HepG2 (cell line): ENCODE measurements at regions not wholly inside any gene's neighbourhood (a gene's known extent, or its start where the extent isn't known, plus 50 kb on each side); places are given as distances from the start of the nearest gene placed in this dataset.
"Not testable (repeated sequence)": the region's sequence is repeated elsewhere in the genome, so short reads cannot be mapped to it uniquely, and the experiment has no call there.

Experiments
- ATAC-seq: fragments of 200-7000 bp; cut with Tn5 transposase; 3 replicates; pipeline ENCODE4 v1.9.1; 2020; ENCODE audit warnings: mild to moderate bottlenecking, moderate library complexity
- BruUV-seq: library from RNA; stranded (reverse); fragments of 400-500 nt; replicated peaks from 2 replicates; lab custom pipeline; 2021; lab: Mats Ljungman, UMichigan
- CTCF ChIA-PET: fragments of 300-600 bp; formaldehyde crosslinking; extraction: SDS; loops from one replicate; lab custom pipeline; 2021; ENCODE audit warnings: low total read pairs, inconsistent platforms, low intra/inter-chr PET ratio; lab: Yijun Ruan, JAX
- POLR2A ChIA-PET: fragments of 350-600 bp; sonication (Branson Sonifier 250); formaldehyde crosslinking; loops from one replicate; lab custom pipeline; 2020; ENCODE audit warnings: antibody characterized with exemption, inconsistent platforms; lab: Yijun Ruan, JAX
- DNase-seq: peaks from one replicate; pipeline ENCODE4 v3.0.0-alpha.2; 2015; ENCODE audit warnings: low spot score
- FAIRE-seq: peaks from 3 replicates; lab custom pipeline; 2011; peaks lifted over from hg19 to GRCh38; lab: Jason Lieb, UNC
- H2AFZ ChIP-seq: one replicate; pipeline ENCODE4 v1.6.1; 2011; ENCODE audit warnings: low read length, inconsistent platforms
- H3K27ac ChIP-seq: fragments of 300-600 bp; 3 replicates; pipeline ENCODE4 v1.8.0; 2011; ENCODE audit warnings: mixed run types, mild to moderate bottlenecking, mixed read lengths, low read length, inconsistent platforms; ENCODE audit not compliant: insufficient read depth; ENCODE audit errors: extremely low read length
- H3K27me3 ChIP-seq, 2 experiments: fragments of 200-600 bp in 1 of 2; 2 replicates in 1 of 2; 3 replicates in 1 of 2; pipeline versions ENCODE4 v1.6.0 to v1.8.0; 2011; ENCODE audit warnings: low read length in 2 of 2, mild to moderate bottlenecking in 2 of 2, moderate library complexity in 2 of 2, inconsistent platforms in 1 of 2; ENCODE audit not compliant: insufficient read depth in 2 of 2, control insufficient read depth in 1 of 2
- H3K36me3 ChIP-seq, 2 experiments: fragments of 200-600 bp in 1 of 2; replicated peaks in 1 of 2; 2 replicates in 1 of 2; 3 replicates in 1 of 2; pipeline versions ENCODE4 v1.5.1 to v1.8.0; 2011; ENCODE audit warnings: low read length in 2 of 2, inconsistent platforms in 1 of 2; ENCODE audit not compliant: insufficient read depth in 2 of 2, control insufficient read depth in 1 of 2
- H3K4me1 ChIP-seq: 2 replicates; pipeline ENCODE4 v1.5.1; 2012; ENCODE audit warnings: low read length, inconsistent platforms; ENCODE audit not compliant: insufficient read depth
- H3K4me2 ChIP-seq: 2 replicates; pipeline ENCODE4 v1.6.0; 2011; ENCODE audit warnings: low read depth, low read length, inconsistent platforms
- H3K4me3 ChIP-seq, 3 experiments: fragments of 200-600 bp in 1 of 3; sonication (generic), shearing (Covaris generic) in 1 of 3; replicated peaks in 1 of 3; 2 replicates each; pipeline ENCODE4 v1.5.1; 2011 to 2016; ENCODE audit warnings: low read length in 3 of 3, inconsistent platforms in 2 of 3, low read depth in 2 of 3, mild to moderate bottlenecking in 2 of 3, control low read depth in 1 of 3, mixed read lengths in 1 of 3; ENCODE audit not compliant: insufficient read depth in 1 of 3
- H3K79me2 ChIP-seq: one replicate; pipeline ENCODE4 v1.6.1; 2011; ENCODE audit warnings: low read length, inconsistent platforms; ENCODE audit not compliant: insufficient read depth
- H3K9ac ChIP-seq: 2 replicates; pipeline ENCODE4 v1.6.0; 2011; ENCODE audit warnings: mild to moderate bottlenecking, low read depth, low read length, inconsistent platforms; ENCODE audit not compliant: insufficient read depth
- H3K9me3 ChIP-seq: 2 replicates; pipeline ENCODE4 v1.5.1; 2012; ENCODE audit warnings: mild to moderate bottlenecking, low read length
- H4K20me1 ChIP-seq: 2 replicates; pipeline ENCODE4 v1.6.0; 2011; ENCODE audit warnings: inconsistent platforms, mild to moderate bottlenecking, low read length, moderate library complexity; ENCODE audit not compliant: insufficient read depth
- CEBPG ChIP-seq: IDR thresholded peaks from 2 replicates; pipeline ENCODE4 v1.6.1; 2016
- EP300 ChIP-seq, 3 experiments: sonication (generic) in 1 of 3; formaldehyde crosslinking in 1 of 3; IDR thresholded peaks; 2 replicates each; pipeline versions ENCODE4 v1.5.1 to v1.6.1; 2011 to 2020; ENCODE audit warnings: low read depth in 2 of 3, low read length in 2 of 3, borderline replicate concordance in 1 of 3, improper control_type of control experiment in 1 of 3, mild to moderate bottlenecking in 1 of 3, missing genetic modification reagents in 1 of 3, moderate library complexity in 1 of 3
- FOSL2 ChIP-seq: sonication (generic); formaldehyde crosslinking; IDR thresholded peaks from 2 replicates; pipeline ENCODE4 v1.4.0; 2020; ENCODE audit warnings: missing genetic modification reagents
- HDAC2 ChIP-seq: sonication (generic); formaldehyde crosslinking; IDR thresholded peaks from 2 replicates; pipeline ENCODE4 v1.4.0; 2020; ENCODE audit warnings: missing genetic modification reagents
- HMGA1 ChIP-seq: sonication (generic); formaldehyde crosslinking; conservative IDR thresholded peaks from 2 replicates; pipeline ENCODE4 v1.4.0; 2020; ENCODE audit warnings: missing genetic modification reagents
- IKZF5 ChIP-seq: IDR thresholded peaks from 2 replicates; pipeline ENCODE4 v1.6.1; 2018; ENCODE audit warnings: missing genetic modification reagents, mild to moderate bottlenecking, missing compliant biosample characterization
- IRF9 ChIP-seq: sonication (generic); formaldehyde crosslinking; IDR thresholded peaks from 2 replicates; pipeline ENCODE4 v1.8.0; 2022; ENCODE audit warnings: missing genetic modification reagents, mild to moderate bottlenecking, borderline replicate concordance
- KDM2A ChIP-seq: sonication (generic); formaldehyde crosslinking; IDR thresholded peaks from 2 replicates; pipeline ENCODE4 v1.4.0; 2020; ENCODE audit warnings: low read depth, missing genetic modification reagents, borderline replicate concordance
- MXI1 ChIP-seq: IDR thresholded peaks from 3 replicates; pipeline ENCODE4 v1.6.1; 2012; ENCODE audit warnings: low read depth, low read length, inconsistent platforms, borderline replicate concordance
- MYC ChIP-seq: sonication (generic); formaldehyde crosslinking; IDR thresholded peaks from 2 replicates; pipeline ENCODE4 v1.9.0; 2021; ENCODE audit warnings: missing genetic modification reagents, borderline replicate concordance
- NKX3-1 ChIP-seq: sonication (generic); formaldehyde crosslinking; IDR thresholded peaks from 2 replicates; pipeline ENCODE4 v1.5.0; 2020; ENCODE audit warnings: missing genetic modification reagents
- RFX1 ChIP-seq: fragments of 450-650 bp; IDR thresholded peaks from 2 replicates; pipeline ENCODE4 v1.6.1; 2017
- SAP130 ChIP-seq: IDR thresholded peaks from 2 replicates; pipeline ENCODE4 v1.6.1; 2016; ENCODE audit warnings: low read depth
- STAG1 ChIP-seq: sonication (generic); formaldehyde crosslinking; IDR thresholded peaks from 2 replicates; pipeline ENCODE4 v1.4.0; 2020; ENCODE audit warnings: missing genetic modification reagents
- TIGD3 ChIP-seq: sonication (generic); formaldehyde crosslinking; IDR thresholded peaks from 2 replicates; pipeline ENCODE4 v1.5.1; 2020; ENCODE audit warnings: mild to moderate bottlenecking, missing genetic modification reagents, borderline replicate concordance
- ZBTB8A ChIP-seq: sonication (generic); formaldehyde crosslinking; IDR thresholded peaks from 2 replicates; pipeline ENCODE4 v1.4.0; 2020; ENCODE audit warnings: mild to moderate bottlenecking, low read depth, missing genetic modification reagents, borderline replicate concordance
- ZNF253 ChIP-seq: sonication (generic); formaldehyde crosslinking; IDR thresholded peaks from 2 replicates; pipeline ENCODE4 v1.8.0; 2022; ENCODE audit warnings: mild to moderate bottlenecking, missing genetic modification reagents, borderline replicate concordance
- ZNF260 ChIP-seq: sonication (generic); formaldehyde crosslinking; IDR thresholded peaks from 2 replicates; pipeline ENCODE4 v1.4.0; 2020; ENCODE audit warnings: missing genetic modification reagents, low read depth, mild to moderate bottlenecking, borderline replicate concordance
- WGBS: methylation state at CpG from one replicate; pipeline ENCODE4 v1.1.6; 2017; ENCODE audit warnings: low lambda C conversion rate; 5-methylcytosine and 5-hydroxymethylcytosine counted together
- in situ Hi-C: cut with HindIII; loops from 2 replicates; pipeline ENCODE4 v1.10.0; 2017; ENCODE audit warnings: low pct_unique_long_range_greater_than_20kb; ENCODE audit not compliant: extremely low pct_ligation_motif_present
- intact Hi-C: fragments of 100-400 bp; cut with micrococcal nuclease; formaldehyde crosslinking; loops from one replicate; pipeline ENCODE4 v1.10.0; 2022; ENCODE audit not compliant: unreplicated experiment

DNA sequence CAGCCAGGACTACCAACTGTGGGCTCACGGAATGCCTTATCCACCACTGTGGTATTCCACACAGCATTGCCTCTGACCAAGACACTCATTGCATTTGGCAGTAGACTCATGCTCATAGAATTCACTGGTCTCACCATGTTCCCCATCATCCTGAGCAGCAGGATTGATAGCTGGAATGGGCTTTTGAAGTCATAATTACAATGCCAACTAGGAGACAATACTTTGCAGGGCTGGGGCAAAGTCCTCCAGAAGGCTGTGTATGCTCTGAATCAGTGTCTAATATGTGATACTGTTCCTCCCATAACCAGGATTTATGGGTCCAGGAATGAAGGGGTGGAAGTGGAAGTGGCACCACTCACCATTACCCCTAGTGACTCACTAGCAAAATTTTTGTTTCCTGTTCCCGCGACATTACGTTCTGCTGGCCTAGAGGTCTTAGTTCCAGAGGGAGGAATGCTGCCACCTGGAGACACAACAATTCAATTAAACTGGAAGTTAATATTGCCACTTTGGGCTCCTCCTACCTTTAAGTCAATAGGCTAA lies 58.6 kb upstream of the CCDC80 start:
- ATAC-seq: no peak

DNA sequence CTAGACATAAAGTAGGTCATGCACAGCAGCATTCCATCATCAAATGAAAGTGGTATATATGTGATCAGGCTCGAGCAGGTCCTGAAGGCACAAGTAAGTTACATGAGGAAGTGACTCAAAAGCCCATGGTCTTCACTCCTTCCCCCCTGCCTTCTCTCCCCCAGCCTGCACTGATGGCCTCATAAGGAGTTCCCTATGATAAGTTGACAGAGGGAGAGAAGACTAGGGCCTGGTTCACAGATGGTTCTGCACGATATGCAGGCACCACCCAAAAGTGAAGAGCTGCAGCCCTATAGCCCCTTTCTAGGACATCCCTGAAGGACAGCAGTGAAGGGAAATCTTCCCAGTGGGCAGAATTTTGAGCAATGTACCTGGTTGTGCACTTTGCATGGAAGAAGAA lies 57.5 kb upstream of the CCDC80 start:
- H4K20me1 ChIP-seq, in situ Hi-C loops, H3K9me3 ChIP-seq, H3K9ac ChIP-seq, H3K4me2 ChIP-seq, H3K4me1 ChIP-seq, POLR2A ChIA-PET, H3K4me3 ChIP-seq, H3K27ac ChIP-seq, ATAC-seq, DNase-seq, intact Hi-C loops, H3K27me3 ChIP-seq, CTCF ChIA-PET, H3K36me3 ChIP-seq, H2AFZ ChIP-seq, H3K79me2 ChIP-seq, FAIRE-seq, BruUV-seq: not testable (repeated sequence)
- WGBS: 5% methylated on average over 2 of the region's 2 CpGs

More for the DNA sequence above, 58.6 kb upstream of the CCDC80 start:
- no TSS peak for BruUV-seq
- ChIA-PET POLR2A (no interaction called here), CTCF (no interaction called here)
- no peak overlapping the region for H2AFZ ChIP-seq
- in situ Hi-C loops: no loop called here
- H3K4me1 ChIP-seq: no peaks in the 10 kb centered on the region
- FAIRE-seq: no peak
- no peaks in the 10 kb centered on the region for H4K20me1 ChIP-seq
- TF ChIP-seq ZNF260 (CRISPR knock-in tag): no peak
- TF ChIP-seq TIGD3: no peak
- no peak for TF ChIP-seq CEBPG
- no peak for TF ChIP-seq ZBTB8A (CRISPR knock-in tag)
- TF ChIP-seq FOSL2: no peak
- no peak for TF ChIP-seq EP300 (IDR thresholded peaks at IDR 0.05; ENCODE audit: low read depth in 2 of 2, low read length in 2 of 2)
- TF ChIP-seq EP300 (CRISPR knock-in tag; IDR thresholded peaks at IDR 0.05; ENCODE audit: borderline replicate concordance): no peak
- TF ChIP-seq HDAC2 (CRISPR knock-in tag): no peak
- no peak for TF ChIP-seq MYC (CRISPR knock-in tag)
- TF ChIP-seq NKX3-1: no peak
- no peak for TF ChIP-seq SAP130 (CRISPR knock-in tag)
- no peak for TF ChIP-seq MXI1
- no peak for TF ChIP-seq HMGA1
- TF ChIP-seq RFX1: no peak
- no peak for TF ChIP-seq STAG1
- no peak for TF ChIP-seq ZNF253
- no peak for TF ChIP-seq IRF9
- TF ChIP-seq KDM2A: no peak
- no peak for TF ChIP-seq IKZF5 (CRISPR knock-in tag)
- H3K79me2 ChIP-seq: no peaks in the 10 kb centered on the region
- WGBS: 4% methylated on average over 4 of the region's 4 CpGs
- H3K9ac ChIP-seq: no peak overlapping the region
- no peaks in the 10 kb centered on the region for H3K9me3 ChIP-seq
- H3K27ac ChIP-seq: no peak overlapping the region
- no peaks in the 10 kb centered on the region for H3K36me3 ChIP-seq
- DNase-seq: no peak
- no peak overlapping the region for H3K4me3 ChIP-seq
- H3K27me3 ChIP-seq: no peaks in the 10 kb centered on the region; a peak in 1 of 5 replicates
- intact Hi-C loops: no loop called here
- no peak overlapping the region for H3K4me2 ChIP-seq
